H9 (cell line): ENCODE measurements at regions not wholly inside any gene's neighbourhood (a gene's known extent, or its start where the extent isn't known, plus 50 kb on each side); places are given as distances from the start of the nearest gene placed in this dataset.
A peak's percentile ranks its signal among the peaks of the same experiment; 100 is the strongest.

Experiments
- DNase-seq: peaks from one replicate; pipeline ENCODE4 v3.0.0-alpha.2; 2017
- H2AFZ ChIP-seq: one replicate; pipeline ENCODE4 v1.6.1; 2013; ENCODE audit warnings: mild to moderate bottlenecking, low read length, control low read depth, moderate library complexity
- H2AK5ac ChIP-seq: 2 replicates; pipeline ENCODE4 v1.6.1; 2013; ENCODE audit warnings: low read length, control low read depth, mixed read lengths; ENCODE audit not compliant: insufficient read length
- H2BK120ac ChIP-seq: one replicate; pipeline ENCODE4 v1.6.1; 2013; ENCODE audit warnings: low read depth, mild to moderate bottlenecking, low read length, control low read depth, inconsistent platforms; ENCODE audit not compliant: poor library complexity, severe bottlenecking
- H2BK12ac ChIP-seq: 2 replicates; pipeline ENCODE4 v1.6.1; 2013; ENCODE audit warnings: low read length, control low read depth, mixed read lengths, low read depth; ENCODE audit not compliant: insufficient read length
- H2BK15ac ChIP-seq: 2 replicates; pipeline ENCODE4 v1.6.1; 2013; ENCODE audit warnings: low read depth, low read length, control low read depth
- H2BK20ac ChIP-seq: one replicate; pipeline ENCODE4 v1.6.1; 2013; ENCODE audit warnings: low read depth, mild to moderate bottlenecking, low read length, control low read depth, inconsistent platforms; ENCODE audit not compliant: poor library complexity, severe bottlenecking
- H2BK5ac ChIP-seq: 2 replicates; pipeline ENCODE4 v1.6.1; 2013; ENCODE audit warnings: low read length, control low read depth, mixed read lengths; ENCODE audit not compliant: insufficient read length
- H3K14ac ChIP-seq: 2 replicates; pipeline ENCODE4 v1.6.1; 2013; ENCODE audit warnings: low read length, control low read depth; ENCODE audit not compliant: insufficient read depth
- H3K18ac ChIP-seq: 2 replicates; pipeline ENCODE4 v1.6.1; 2013; ENCODE audit warnings: low read depth, mild to moderate bottlenecking, mixed read lengths, low read length, control low read depth; ENCODE audit not compliant: insufficient read length
- H3K23ac ChIP-seq: 2 replicates; pipeline ENCODE4 v1.6.1; 2013; ENCODE audit warnings: low read length, control low read depth, mixed read lengths, low read depth; ENCODE audit not compliant: insufficient read length
- H3K23me2 ChIP-seq: 2 replicates; pipeline ENCODE4 v1.6.1; 2013; ENCODE audit warnings: low read depth, mild to moderate bottlenecking, mixed read lengths, low read length, control low read depth; ENCODE audit not compliant: insufficient read length, poor library complexity, severe bottlenecking
- H3K27ac ChIP-seq: 2 replicates; pipeline ENCODE4 v1.5.1; 2013; ENCODE audit warnings: low read length, control low read depth, mixed read lengths, low read depth; ENCODE audit not compliant: insufficient read length
- H3K27me3 ChIP-seq: 2 replicates; pipeline ENCODE4 v1.6.1; 2013; ENCODE audit warnings: low read length, control low read depth, inconsistent platforms; ENCODE audit not compliant: insufficient read depth
- H3K4ac ChIP-seq: 2 replicates; pipeline ENCODE4 v1.6.1; 2013; ENCODE audit warnings: low read depth, mild to moderate bottlenecking, control low read depth, inconsistent platforms, low read length, moderate library complexity
- H3K4me1 ChIP-seq: 2 replicates; pipeline ENCODE4 v1.6.1; 2013; ENCODE audit warnings: low read length, control low read depth, inconsistent platforms; ENCODE audit not compliant: insufficient read depth
- H3K4me2 ChIP-seq: 2 replicates; pipeline ENCODE4 v1.6.1; 2013; ENCODE audit warnings: low read length, control low read depth, mixed read lengths; ENCODE audit not compliant: insufficient read length, insufficient read depth
- H3K56ac ChIP-seq: 2 replicates; pipeline ENCODE4 v1.6.1; 2013; ENCODE audit warnings: low read depth, mild to moderate bottlenecking, mixed read lengths, low read length, control low read depth; ENCODE audit not compliant: insufficient read length
- H3K79me1 ChIP-seq: 2 replicates; pipeline ENCODE4 v1.6.1; 2013; ENCODE audit warnings: low read depth, mild to moderate bottlenecking, moderate library complexity, low read length, control low read depth, inconsistent platforms; ENCODE audit not compliant: insufficient read depth, poor library complexity, severe bottlenecking
- H3K79me2 ChIP-seq: 2 replicates; pipeline ENCODE4 v1.6.1; 2013; ENCODE audit warnings: low read length, control low read depth, inconsistent platforms; ENCODE audit not compliant: insufficient read depth
- H3K9ac ChIP-seq: 2 replicates; pipeline ENCODE4 v1.6.1; 2013; ENCODE audit warnings: low read length, control low read depth, mixed read lengths; ENCODE audit not compliant: insufficient read length; ENCODE audit errors: extremely low read depth
- H3K9me3 ChIP-seq: one replicate; pipeline ENCODE4 v1.6.1; 2013; ENCODE audit warnings: low read depth, low read length, inconsistent platforms; ENCODE audit not compliant: control insufficient read depth
- H3T11ph ChIP-seq: one replicate; pipeline ENCODE4 v1.6.1; 2013; ENCODE audit warnings: mild to moderate bottlenecking, low read length, control low read depth, inconsistent platforms
- H4K20me1 ChIP-seq: one replicate; pipeline ENCODE4 v1.6.1; 2013; ENCODE audit not compliant: control insufficient read depth, insufficient read length, insufficient read depth
- H4K5ac ChIP-seq: 2 replicates; pipeline ENCODE4 v1.6.1; 2013; ENCODE audit warnings: low read depth, mild to moderate bottlenecking, mixed read lengths, low read length, control low read depth; ENCODE audit not compliant: insufficient read length
- H4K8ac ChIP-seq: replicated peaks from 2 replicates; pipeline ENCODE4 v1.6.1; 2013; ENCODE audit warnings: low read length, control low read depth, mixed read lengths, low read depth; ENCODE audit not compliant: insufficient read length
- H4K91ac ChIP-seq: 2 replicates; pipeline ENCODE4 v1.6.1; 2013; ENCODE audit warnings: low read depth, mild to moderate bottlenecking, moderate library complexity, mixed read lengths, low read length, control low read depth; ENCODE audit not compliant: insufficient read length
- H3K27ac Mint-ChIP-seq, 3 experiments: 2 replicates in 2 of 3; 3 replicates in 1 of 3; pipeline ENCODE4 v1.8.0; 2020 to 2021; ENCODE audit warnings: mixed read lengths in 3 of 3, mild to moderate bottlenecking in 1 of 3, moderate library complexity in 1 of 3
- H3K27me3 Mint-ChIP-seq: 2 replicates; pipeline ENCODE4 v1.8.0; 2021; ENCODE audit warnings: low read depth, mild to moderate bottlenecking, moderate library complexity, mixed read lengths
- H3K36me3 Mint-ChIP-seq, 3 experiments: 2 replicates in 2 of 3; 3 replicates in 1 of 3; pipeline ENCODE4 v1.8.0; 2020 to 2021; ENCODE audit warnings: low read depth in 3 of 3, mixed read lengths in 3 of 3; ENCODE audit not compliant: insufficient read depth in 1 of 3
- H3K4me1 Mint-ChIP-seq, 2 experiments: 2 replicates each; pipeline ENCODE4 v1.8.0; 2020; ENCODE audit warnings: mixed read lengths in 2 of 2
- H3K4me3 Mint-ChIP-seq, 2 experiments: 2 replicates in 1 of 2; 3 replicates in 1 of 2; pipeline ENCODE4 v1.8.0; 2020 to 2021; ENCODE audit warnings: mild to moderate bottlenecking in 2 of 2, mixed read lengths in 2 of 2, moderate library complexity in 1 of 2
- H3K9me3 Mint-ChIP-seq, 2 experiments: 2 replicates in 1 of 2; 3 replicates in 1 of 2; pipeline ENCODE4 v1.8.0; 2020; ENCODE audit warnings: mild to moderate bottlenecking in 2 of 2, mixed read lengths in 2 of 2, moderate library complexity in 1 of 2
- CTCF ChIP-seq: fragments of 200-600 bp; sonication (generic); conservative IDR thresholded peaks from 3 replicates; pipeline ENCODE4 v1.8.0; 2021; ENCODE audit warnings: antibody characterized with exemption, mild to moderate bottlenecking
- WGBS: extraction: QIAGEN DNeasy Blood & Tissue Kit; methylation state at CpG from one replicate; pipeline ENCODE4 v1.1.7; 2013; ENCODE audit warnings: missing lambda C conversion rate, low lambda C conversion rate, mixed read lengths; ENCODE audit not compliant: insufficient read length; ENCODE audit errors: extremely low coverage; 5-methylcytosine and 5-hydroxymethylcytosine counted together

GRCh38 chr13:61358599-61358998 lies 57.0 kb downstream of the PCDH20 start:
- Histone ChIP-seq H2BK15ac (no peak overlapping the region), H3K27ac (no peak overlapping the region), H4K20me1 (no peaks in the 10 kb centered on the region), H3K4me2 (no peak overlapping the region), H2AFZ (no peak overlapping the region), H4K5ac (no peak overlapping the region), H2BK120ac (no peak overlapping the region), H4K91ac (no peak overlapping the region), H2BK12ac (no peak overlapping the region), H3K79me2 (no peaks in the 10 kb centered on the region), H3K27me3 (no peaks in the 10 kb centered on the region), H3K9me3 (no peaks in the 10 kb centered on the region), H3K79me1 (no peaks in the 10 kb centered on the region), H3K4ac (no peak overlapping the region), H3K18ac (no peak overlapping the region), H3K4me1 (peaks cover 2% of the 10 kb centered on the region; the same call in 1 of the 2 replicates), H3T11ph (no peak overlapping the region), H3K9ac (no peak overlapping the region), H3K23me2 (no peaks in the 10 kb centered on the region), H2AK5ac (no peak overlapping the region), H3K23ac (no peak overlapping the region), H3K14ac (no peak overlapping the region), H3K56ac (no peak overlapping the region), H2BK20ac (no peak overlapping the region), H2BK5ac (no peak overlapping the region), H4K8ac (no peak overlapping the region)
- Mint-ChIP-seq H3K27me3 (no peaks in the 10 kb centered on the region), H3K36me3 (peaks cover 0 to 8% (median 0%) of the 10 kb centered on the region in 3 experiments; a peak in 2 of 7 replicates), H3K4me3 (no peak overlapping the region), H3K4me1 (peaks cover 13 to 19% of the 10 kb centered on the region in 2 experiments), H3K27ac (peak overlapping the region in 1 of 3 experiments; percentile 81; a peak in 2 of 7 replicates), H3K9me3 (peaks cover 6% of the 10 kb centered on the region in 2 experiments; a peak in 2 of 5 replicates)
- WGBS, result no CpG with 5 or more reads among the region's 1 CpG
- DNase-seq, result no peak
- TF ChIP-seq CTCF, result no peak
